Tongue (tissue), 1 donor: ENCODE measurements at regions not wholly inside any gene's neighbourhood (a gene's known extent, or its start where the extent isn't known, plus 50 kb on each side); places are given as distances from the start of the nearest gene placed in this dataset.

Experiments
- DNase-seq: peaks from one replicate; pipeline ENCODE4 v3.0.0-alpha.2; 2015

GRCh38 chr14:58814466-58814865, 176.7 kb downstream of the DACT1 start:
- no peak for DNase-seq

GRCh38 chr14:58815161-58815701, 177.5 kb downstream of the DACT1 start:
- peak; percentile 77 for DNase-seq

GRCh38 chr14:58815794-58816193, 178.0 kb downstream of the DACT1 start:
- peak; percentile 26 for DNase-seq

GRCh38 chr14:58816416-58817115, 178.8 kb downstream of the DACT1 start:
- no peak for DNase-seq

GRCh38 chr14:58817846-58818245, 180.1 kb downstream of the DACT1 start:
- no peak for DNase-seq

GRCh38 chr14:58820032-58820431, 182.3 kb downstream of the DACT1 start:
- no peak for DNase-seq

- no peak for DNase-seq
Measured at GRCh38 chr14:58821421-58821820, 183.7 kb downstream of the DACT1 start.

- peak; percentile 46 for DNase-seq
Measured at GRCh38 chr14:58822856-58823255, 185.1 kb downstream of the DACT1 start.

GRCh38 chr14:58823312-58823711, 185.6 kb downstream of the DACT1 start:
- no peak for DNase-seq

GRCh38 chr14:58824106-58824505, 186.3 kb downstream of the DACT1 start:
- no peak for DNase-seq

GRCh38 chr14:58824796-58825195, 187.0 kb downstream of the DACT1 start:
- DNase-seq, result no peak

- peak; percentile 31 for DNase-seq
Measured at GRCh38 chr14:58825606-58826005, 187.8 kb downstream of the DACT1 start.

GRCh38 chr14:58826845-58827686, 189.3 kb downstream of the DACT1 start:
- DNase-seq, result no peak

GRCh38 chr14:58828298-58828697, 190.5 kb downstream of the DACT1 start:
- no peak for DNase-seq

GRCh38 chr14:58829594-58829993, 191.8 kb downstream of the DACT1 start:
- DNase-seq, result no peak

- no peak for DNase-seq
Measured at GRCh38 chr14:58830121-58830520, 192.4 kb downstream of the DACT1 start.

GRCh38 chr14:58832095-58832521, 194.3 kb downstream of the DACT1 start:
- peak; percentile 34 for DNase-seq

GRCh38 chr14:58833634-58834378, 196.0 kb downstream of the DACT1 start:
- no peak for DNase-seq

- DNase-seq, result no peak
Measured at GRCh38 chr14:58836303-58836974, 198.7 kb downstream of the DACT1 start.

- peak; percentile 51 for DNase-seq
Measured at GRCh38 chr14:58839233-58839632, 201.5 kb downstream of the DACT1 start.

- no peak for DNase-seq
Measured at GRCh38 chr14:58844544-58844943, 206.8 kb downstream of the DACT1 start.
